Ovary (tissue), 7 donors: ENCODE measurements at regions not wholly inside any gene's neighbourhood (a gene's known extent, or its start where the extent isn't known, plus 50 kb on each side); places are given as distances from the start of the nearest gene placed in this dataset.

Experiments
- DNase-seq, 5 donors: peaks; one replicate each; pipeline ENCODE4 v3.0.0-alpha.2; 2019 to 2020
- H3K27ac ChIP-seq, 2 donors: fragments of 200-600 bp; one replicate each; pipeline versions ENCODE4 v1.5.1 to v1.8.0; 2019 to 2022
- H3K27me3 ChIP-seq: fragments of 200-600 bp; one replicate; pipeline ENCODE4 v1.8.0; 2022
- H3K36me3 ChIP-seq: fragments of 200-600 bp; sonication (generic); one replicate; pipeline ENCODE4 v1.5.1; 2019
- H3K4me1 ChIP-seq: one replicate; pipeline ENCODE4 v1.8.1; 2013; ENCODE audit warnings: mild to moderate bottlenecking, moderate library complexity; ENCODE audit not compliant: insufficient read depth
- H3K4me3 ChIP-seq: fragments of 200-600 bp; sonication (generic); one replicate; pipeline ENCODE4 v1.5.1; 2017
- H3K9me3 ChIP-seq, 2 donors: fragments of 200-600 bp in 1 of 2; sonication (generic) in 1 of 2; one replicate each; pipeline versions ENCODE4 v1.5.1 to v1.8.1; 2013 to 2019; ENCODE audit warnings: mild to moderate bottlenecking in 1 of 2, moderate library complexity in 1 of 2
- CTCF ChIP-seq, 3 donors: fragments of 450-650 bp in 2 of 3; fragments of 200-600 bp in 1 of 3; IDR thresholded peaks; one replicate each; pipeline versions ENCODE4 v1.5.1 to v1.8.0; 2016 to 2022; ENCODE audit warnings: antibody characterized with exemption in 3 of 3, mild to moderate bottlenecking in 1 of 3
- EP300 ChIP-seq: sonication (generic); formaldehyde crosslinking; IDR thresholded peaks from one replicate; pipeline ENCODE4 v1.6.1; 2017; ENCODE audit warnings: antibody characterized with exemption
- POLR2A ChIP-seq: fragments of 450-650 bp; IDR thresholded peaks from one replicate; pipeline ENCODE4 v1.6.1; 2017; ENCODE audit warnings: antibody characterized with exemption, mild to moderate bottlenecking, moderate library complexity
- WGBS, 3 donors: extraction: QIAGEN DNeasy Blood & Tissue Kit in 1 of 3; methylation state at CpG; one replicate each; pipeline versions ENCODE4 v1.1.5 to v1.1.7; 2013 to 2017; 5-methylcytosine and 5-hydroxymethylcytosine counted together
- intact Hi-C, 4 donors: fragments of 100-400 bp; cut with DNase I; formaldehyde crosslinking; loops; one replicate each; pipeline versions ENCODE4 v1.11.0 to v1.15.1; 2022 to 2023
- donor health status: DM: no; HTN: no; CAD: no; lungs with moderate emphysema.
- donor health status: DM: no; HTN: no; CAD: no.
- donor health status: Bipolar disorder and iron deficiency.
- donor health status: DM: no; HTN: no; CAD: no.
- donor health status: DM: yes; HTN: yes; CAD: no.

DNA sequence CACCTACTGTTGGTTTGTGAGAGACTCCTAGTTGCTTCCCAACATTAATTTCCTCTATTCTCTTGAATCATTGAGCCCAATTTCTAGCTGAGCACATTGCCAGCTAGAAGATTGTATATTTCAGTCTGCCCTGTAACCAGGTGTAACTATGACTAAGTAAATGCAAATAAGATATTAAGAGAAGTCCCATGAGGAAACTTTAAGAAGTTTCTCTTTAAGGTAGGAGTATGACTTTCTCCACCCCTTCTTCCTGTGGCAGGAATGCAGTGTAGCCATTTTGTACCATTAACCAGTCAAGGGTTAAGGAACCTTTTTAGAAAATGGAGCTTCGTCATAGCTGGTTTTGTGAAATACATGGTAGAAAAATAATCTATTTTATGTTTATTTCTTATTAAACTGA is 534.2 kb upstream of the RGS18 start:
- WGBS, 3 donors: 96 to 97% (median 97%) methylated on average over 1 of the region's 1 CpG
- Histone ChIP-seq H3K27ac (no peak overlapping the region), H3K4me1 (no peaks in the 10 kb centered on the region), H3K9me3 (no peaks in the 10 kb centered on the region), H3K27me3 (peaks cover 3% of the 10 kb centered on the region), H3K4me3 (no peak overlapping the region), H3K36me3 (no peaks in the 10 kb centered on the region)
- intact Hi-C loops: no loop called here
- TF ChIP-seq POLR2A (no peak), CTCF (IDR thresholded peaks at IDR 0.05) (no peak)
- DNase-seq: no peak

DNA sequence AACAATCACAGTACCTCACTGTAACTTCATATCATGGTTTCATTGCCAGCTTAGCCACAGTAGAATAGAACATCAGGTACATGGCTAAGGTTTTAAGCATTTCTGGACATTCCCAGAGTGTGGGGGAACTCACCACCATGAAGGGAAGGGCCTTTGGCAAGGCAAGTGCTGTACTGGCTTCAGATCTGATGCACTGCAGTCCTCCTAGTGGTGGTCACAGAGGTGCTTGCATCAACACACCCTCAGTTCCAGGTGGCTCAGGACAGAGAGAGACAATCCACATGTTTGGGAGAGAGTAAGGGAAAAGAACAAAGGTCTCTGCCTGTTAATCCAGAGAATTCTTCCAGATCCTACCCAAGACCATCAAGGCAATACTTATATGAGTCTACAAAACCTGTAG is 528.4 kb upstream of the RGS18 start:
- TF ChIP-seq EP300 (no peak), POLR2A (no peak), CTCF (IDR thresholded peaks at IDR 0.05) (no peak)
- H3K36me3 ChIP-seq: no peaks in the 10 kb centered on the region
- no peaks in the 10 kb centered on the region for H3K9me3 ChIP-seq
- no peak overlapping the region for H3K4me3 ChIP-seq
- peaks cover 3% of the 10 kb centered on the region for H3K27me3 ChIP-seq
- H3K27ac ChIP-seq: no peak overlapping the region
- intact Hi-C loops: no loop called here
- no peaks in the 10 kb centered on the region for H3K4me1 ChIP-seq
- DNase-seq: no peak

GRCh38 chr1:191634801-191635508 is 523.3 kb upstream of the RGS18 start:
- intact Hi-C loops: no loop called here

GRCh38 chr1:191636345-191636744 is 521.9 kb upstream of the RGS18 start:
- H3K27me3 ChIP-seq: no peaks in the 10 kb centered on the region
- H3K4me1 ChIP-seq: no peaks in the 10 kb centered on the region
- no peaks in the 10 kb centered on the region for H3K9me3 ChIP-seq
- H3K36me3 ChIP-seq: no peaks in the 10 kb centered on the region
- no peak for DNase-seq
- H3K4me3 ChIP-seq: no peak overlapping the region
- H3K27ac ChIP-seq: no peak overlapping the region
- no peak for TF ChIP-seq EP300
- no peak for TF ChIP-seq CTCF (IDR thresholded peaks at IDR 0.05)
- TF ChIP-seq POLR2A: no peak
- intact Hi-C loops: no loop called here

More at GRCh38 chr1:191634801-191635508, 523.3 kb upstream of the RGS18 start:
- no peak for TF ChIP-seq POLR2A
- no peak for TF ChIP-seq CTCF (IDR thresholded peaks at IDR 0.05)
- no peak for TF ChIP-seq EP300
- no peaks in the 10 kb centered on the region for H3K4me1 ChIP-seq
- H3K9me3 ChIP-seq: no peaks in the 10 kb centered on the region
- H3K4me3 ChIP-seq: no peak overlapping the region
- H3K27me3 ChIP-seq: no peaks in the 10 kb centered on the region
- H3K27ac ChIP-seq: no peak overlapping the region
- no peaks in the 10 kb centered on the region for H3K36me3 ChIP-seq
- WGBS, 3 donors: 90 to 94% (median 91%) methylated on average over 3 of the region's 3 CpGs
- DNase-seq: no peak
